MV-4-11 (cell line): ENCODE measurements at regions not wholly inside any gene's neighbourhood (a gene's known extent, or its start where the extent isn't known, plus 50 kb on each side); places are given as distances from the start of the nearest gene placed in this dataset.

Experiments
- DNase-seq: peaks from one replicate; lab custom pipeline; 2025; lab: John Stamatoyannopoulos, UW

GRCh38 chr2:144078802-144079724 lies 440.9 kb downstream of the ZEB2 start:
- DNase-seq, result no peak

- DNase-seq, result no peak
These were observed 441.8 kb downstream of the ZEB2 start for GRCh38 chr2:144078106-144078505.

- no peak for DNase-seq
These were observed 445.5 kb downstream of the ZEB2 start for GRCh38 chr2:144074450-144074849.

- no peak for DNase-seq
These were observed 448.5 kb downstream of the ZEB2 start for GRCh38 chr2:144071461-144071860.

- no peak for DNase-seq
These were observed 452.4 kb downstream of the ZEB2 start for GRCh38 chr2:144067506-144067905.

GRCh38 chr2:144063602-144064001 lies 456.3 kb downstream of the ZEB2 start:
- DNase-seq, result no peak

GRCh38 chr2:144054911-144055310 lies 465.0 kb downstream of the ZEB2 start:
- no peak for DNase-seq

GRCh38 chr2:144052083-144052482 lies 467.8 kb downstream of the ZEB2 start:
- no peak for DNase-seq

GRCh38 chr2:144049137-144049536 lies 470.8 kb downstream of the ZEB2 start:
- DNase-seq, result no peak

- DNase-seq, result no peak
These were observed 471.3 kb downstream of the ZEB2 start for GRCh38 chr2:144048631-144049060.

GRCh38 chr2:144042751-144043150 lies 477.2 kb downstream of the ZEB2 start:
- no peak for DNase-seq

GRCh38 chr2:144041612-144042011 lies 478.3 kb downstream of the ZEB2 start:
- DNase-seq, result no peak

- no peak for DNase-seq
These were observed 479.1 kb downstream of the ZEB2 start for GRCh38 chr2:144040834-144041233.

GRCh38 chr2:144032566-144032965 lies 487.4 kb downstream of the ZEB2 start:
- DNase-seq, result peak; percentile 1

GRCh38 chr2:144030791-144031190 lies 489.1 kb downstream of the ZEB2 start:
- DNase-seq, result no peak

- DNase-seq, result no peak
These were observed 492.3 kb downstream of the ZEB2 start for GRCh38 chr2:144027593-144027992.

GRCh38 chr2:144026753-144027152 lies 493.2 kb downstream of the ZEB2 start:
- no peak for DNase-seq

- no peak for DNase-seq
These were observed 499.9 kb downstream of the ZEB2 start for GRCh38 chr2:144020047-144020446.

- no peak for DNase-seq
These were observed 504.2 kb downstream of the ZEB2 start for GRCh38 chr2:144015655-144016245.

GRCh38 chr2:144015036-144015435 lies 504.9 kb downstream of the ZEB2 start:
- DNase-seq, result no peak

- no peak for DNase-seq
These were observed 505.8 kb downstream of the ZEB2 start for GRCh38 chr2:144014103-144014502.

GRCh38 chr2:144012304-144012703 lies 507.6 kb downstream of the ZEB2 start:
- DNase-seq, result no peak

- no peak for DNase-seq
These were observed 508.4 kb downstream of the ZEB2 start for GRCh38 chr2:144011553-144011952.
